HG03460 (cell line): ENCODE measurements at regions not wholly inside any gene's neighbourhood (a gene's known extent, or its start where the extent isn't known, plus 50 kb on each side); places are given as distances from the start of the nearest gene placed in this dataset.
"Not testable (repeated sequence)": the region's sequence is repeated elsewhere in the genome, so short reads cannot be mapped to it uniquely, and the experiment has no call there.

Experiments used
- ATAC-seq: cut with Tn5 transposase; IDR thresholded peaks from one replicate; pipeline ENCODE4 v1.9.1; 2021; ENCODE audit not compliant: unreplicated experiment

- no peak for ATAC-seq
Measured at GRCh38 chr6:164408868-164409267, 900.5 kb downstream of the C6orf118 start.

- no peak for ATAC-seq
Measured at GRCh38 chr6:164404812-164405488, 904.5 kb downstream of the C6orf118 start.

GRCh38 chr6:164401871-164402270, 907.5 kb downstream of the C6orf118 start:
- no peak for ATAC-seq

- ATAC-seq, result no peak
Measured at GRCh38 chr6:164398647-164399046, 910.8 kb downstream of the C6orf118 start.

- ATAC-seq, result no peak
Measured at GRCh38 chr6:164396071-164397047, 913.0 kb downstream of the C6orf118 start.

- ATAC-seq, result no peak
Measured at GRCh38 chr6:164379795-164380194, 929.6 kb downstream of the C6orf118 start.

- ATAC-seq, result no peak
Measured at GRCh38 chr6:164378330-164378729, 931.1 kb downstream of the C6orf118 start.

- ATAC-seq, result no peak
Measured at GRCh38 chr6:164377348-164377918, 932.0 kb downstream of the C6orf118 start.

- ATAC-seq, result no peak
Measured at GRCh38 chr6:164370773-164371172, 938.6 kb downstream of the C6orf118 start.

GRCh38 chr6:164359441-164359840, 944.9 kb downstream of the QKI start:
- no peak for ATAC-seq

- no peak for ATAC-seq
Measured at GRCh38 chr6:164359036-164359435, 944.5 kb downstream of the QKI start.

- ATAC-seq, result no peak
Measured at GRCh38 chr6:164356814-164357213, 942.3 kb downstream of the QKI start.

- no peak for ATAC-seq
Measured at GRCh38 chr6:164347455-164347854, 932.9 kb downstream of the QKI start.

GRCh38 chr6:164346631-164347030, 932.1 kb downstream of the QKI start:
- no peak for ATAC-seq

GRCh38 chr6:164345806-164346496, 931.4 kb downstream of the QKI start:
- ATAC-seq, result no peak

GRCh38 chr6:164345327-164345726, 930.8 kb downstream of the QKI start:
- no peak for ATAC-seq

GRCh38 chr6:164344801-164345291, 930.3 kb downstream of the QKI start:
- ATAC-seq, result no peak

- ATAC-seq, result not testable (repeated sequence)
Measured at GRCh38 chr6:164339442-164339841, 924.9 kb downstream of the QKI start.

GRCh38 chr6:164337925-164338397, 923.4 kb downstream of the QKI start:
- ATAC-seq, result no peak

GRCh38 chr6:164337024-164337924, 922.8 kb downstream of the QKI start:
- no peak for ATAC-seq
